ENCODE measurements at regions not wholly inside any gene's neighbourhood (a gene's known extent, or its start where the extent isn't known, plus 50 kb on each side); places are given as distances from the start of the nearest gene placed in this dataset.

DNA sequence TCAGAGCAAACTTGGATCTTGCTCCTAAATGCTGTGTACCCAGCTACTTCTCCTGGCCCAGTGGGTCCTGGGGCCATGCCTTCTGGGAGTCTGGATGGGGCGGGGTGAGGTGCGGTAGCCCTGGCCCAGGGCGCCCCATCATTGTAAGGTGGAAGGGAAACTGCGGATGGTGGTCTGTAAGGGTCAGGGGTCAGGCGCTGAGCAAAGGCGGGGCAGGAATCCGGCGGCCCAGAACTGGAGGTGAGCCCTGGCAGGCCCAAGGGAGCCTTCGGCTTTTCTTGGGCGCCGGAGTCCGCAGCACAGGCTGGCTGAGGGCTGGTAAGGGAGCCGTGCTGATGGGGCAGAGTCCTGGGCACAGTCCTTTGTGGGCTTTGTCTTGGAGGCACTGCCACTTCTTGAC, 66.5 kb upstream of the CTBP2 start:
- no peaks in the 10 kb centered on the region for H3K36me3 Mint-ChIP-seq (ENCODE audit: low read depth, unreplicated experiment)
- H3K9me3 Mint-ChIP-seq (ENCODE audit: unreplicated experiment): no peaks in the 10 kb centered on the region
- H3K4me3 Mint-ChIP-seq (ENCODE audit: unreplicated experiment): no peak overlapping the region
- TF ChIP-seq, protein P1, sequence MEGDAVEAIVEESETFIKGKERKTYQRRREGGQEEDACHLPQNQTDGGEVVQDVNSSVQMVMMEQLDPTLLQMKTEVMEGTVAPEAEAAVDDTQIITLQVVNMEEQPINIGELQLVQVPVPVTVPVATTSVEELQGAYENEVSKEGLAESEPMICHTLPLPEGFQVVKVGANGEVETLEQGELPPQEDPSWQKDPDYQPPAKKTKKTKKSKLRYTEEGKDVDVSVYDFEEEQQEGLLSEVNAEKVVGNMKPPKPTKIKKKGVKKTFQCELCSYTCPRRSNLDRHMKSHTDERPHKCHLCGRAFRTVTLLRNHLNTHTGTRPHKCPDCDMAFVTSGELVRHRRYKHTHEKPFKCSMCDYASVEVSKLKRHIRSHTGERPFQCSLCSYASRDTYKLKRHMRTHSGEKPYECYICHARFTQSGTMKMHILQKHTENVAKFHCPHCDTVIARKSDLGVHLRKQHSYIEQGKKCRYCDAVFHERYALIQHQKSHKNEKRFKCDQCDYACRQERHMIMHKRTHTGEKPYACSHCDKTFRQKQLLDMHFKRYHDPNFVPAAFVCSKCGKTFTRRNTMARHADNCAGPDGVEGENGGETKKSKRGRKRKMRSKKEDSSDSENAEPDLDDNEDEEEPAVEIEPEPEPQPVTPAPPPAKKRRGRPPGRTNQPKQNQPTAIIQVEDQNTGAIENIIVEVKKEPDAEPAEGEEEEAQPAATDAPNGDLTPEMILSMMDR (IDR thresholded peaks at IDR 0.05; ENCODE audit: unreplicated experiment): no peak
- no peak overlapping the region for H3K27ac Mint-ChIP-seq (ENCODE audit: unreplicated experiment)
- H3K4me1 Mint-ChIP-seq (ENCODE audit: unreplicated experiment): peaks cover 3% of the 10 kb centered on the region
- peaks cover 11% of the 10 kb centered on the region for H3K27me3 Mint-ChIP-seq (ENCODE audit: unreplicated experiment)
- no peak for DNase-seq (ENCODE audit: low spot score)

DNA sequence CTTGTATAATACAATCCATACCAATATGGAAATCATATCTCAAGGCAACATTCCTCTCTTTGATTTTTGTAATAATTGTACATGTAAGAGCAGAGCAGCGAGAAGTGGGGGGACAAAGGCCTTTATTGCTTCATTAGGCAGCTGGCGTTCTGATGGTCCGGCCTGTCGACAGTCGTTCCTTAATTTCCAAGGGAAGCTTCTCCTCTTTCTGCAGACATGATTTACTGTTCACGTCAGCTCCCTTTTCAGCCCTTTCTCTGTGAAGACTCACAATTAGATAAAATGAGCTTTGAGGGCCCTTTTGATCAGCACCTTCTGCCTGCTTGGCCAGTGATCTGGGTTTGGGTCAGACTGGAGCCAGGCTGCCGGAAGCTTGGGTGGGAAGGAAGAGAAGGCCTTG, 65.6 kb upstream of the CTBP2 start:
- Mint-ChIP-seq H3K27me3 (ENCODE audit: unreplicated experiment) (peaks cover 12% of the 10 kb centered on the region), H3K36me3 (ENCODE audit: low read depth, unreplicated experiment) (no peaks in the 10 kb centered on the region), H3K4me3 (ENCODE audit: unreplicated experiment) (no peak overlapping the region), H3K4me1 (ENCODE audit: unreplicated experiment) (peaks cover 7% of the 10 kb centered on the region), H3K9me3 (ENCODE audit: unreplicated experiment) (no peaks in the 10 kb centered on the region), H3K27ac (ENCODE audit: unreplicated experiment) (no peak overlapping the region)
- no peak for DNase-seq (ENCODE audit: low spot score)
- TF ChIP-seq, protein P1 (IDR thresholded peaks at IDR 0.05; ENCODE audit: unreplicated experiment): no peak

DNA sequence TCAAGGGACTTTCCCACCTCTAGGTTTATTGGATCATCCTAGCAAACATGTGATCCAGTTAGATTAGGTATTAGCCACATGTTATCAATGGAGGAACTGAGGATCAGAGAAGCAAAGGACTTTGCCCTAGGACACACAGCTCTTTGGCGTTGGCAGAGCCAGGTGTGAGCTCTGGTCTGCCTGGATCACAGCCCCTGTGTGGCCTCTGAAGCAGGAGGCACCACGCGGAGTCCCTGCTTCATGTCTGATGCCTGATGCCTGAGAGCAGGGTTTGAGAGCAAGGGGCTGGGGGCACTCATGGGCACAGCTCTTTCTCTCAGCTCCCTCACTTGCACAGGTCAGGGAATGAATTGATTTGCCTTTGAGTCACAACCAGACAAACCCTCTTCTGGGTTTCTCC, 64.7 kb upstream of the CTBP2 start:
- Mint-ChIP-seq H3K4me1 (ENCODE audit: unreplicated experiment) (peaks cover 7% of the 10 kb centered on the region), H3K36me3 (ENCODE audit: low read depth, unreplicated experiment) (no peaks in the 10 kb centered on the region), H3K4me3 (ENCODE audit: unreplicated experiment) (no peak overlapping the region), H3K27ac (ENCODE audit: unreplicated experiment) (no peak overlapping the region), H3K27me3 (ENCODE audit: unreplicated experiment) (peaks cover 15% of the 10 kb centered on the region), H3K9me3 (ENCODE audit: unreplicated experiment) (no peaks in the 10 kb centered on the region)
- TF ChIP-seq, protein P1 (IDR thresholded peaks at IDR 0.05; ENCODE audit: unreplicated experiment): no peak
- no peak for DNase-seq (ENCODE audit: low spot score)

DNA sequence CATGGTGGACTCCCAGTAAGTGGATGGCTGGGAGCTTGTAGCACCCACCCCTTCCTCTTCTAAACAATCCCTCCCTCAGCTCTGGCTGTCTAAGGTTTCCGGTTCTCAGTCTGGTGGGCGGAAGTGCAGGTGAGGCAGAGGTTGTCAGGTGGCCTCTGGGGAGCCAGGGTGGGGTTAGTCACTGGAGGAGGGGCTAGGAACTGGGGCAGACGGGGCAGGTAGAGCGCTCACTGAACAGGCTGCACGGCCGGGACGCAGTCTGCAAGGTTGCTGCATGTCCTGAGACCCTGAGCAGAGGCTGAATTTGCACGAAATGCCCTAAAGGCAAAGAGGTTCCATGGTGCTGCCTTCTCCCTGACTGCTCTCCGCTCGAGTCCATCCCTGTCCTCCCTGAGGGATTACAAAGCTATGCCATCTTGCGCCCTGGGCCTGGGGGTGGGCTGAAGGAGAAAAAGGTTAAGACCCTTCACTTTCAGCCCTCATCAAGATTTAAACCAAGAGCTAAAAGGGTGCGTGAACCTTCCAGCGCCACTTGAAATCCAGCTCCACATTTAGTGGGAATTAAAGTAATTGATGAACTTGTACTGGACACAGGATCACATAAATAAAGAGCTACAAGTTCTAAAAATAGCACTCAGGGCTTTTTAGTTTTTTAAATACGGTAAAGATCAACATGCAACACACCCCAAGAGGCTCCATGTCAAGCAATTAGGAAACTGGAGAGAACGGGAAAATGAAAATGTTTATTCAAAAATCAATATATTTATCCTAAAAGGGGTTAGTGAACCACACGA, 62.3 kb upstream of the CTBP2 start:
- H3K4me1 Mint-ChIP-seq (ENCODE audit: unreplicated experiment): peaks cover 16% of the 10 kb centered on the region
- no peak overlapping the region for H3K27ac Mint-ChIP-seq (ENCODE audit: unreplicated experiment)
- TF ChIP-seq, protein P1 (IDR thresholded peaks at IDR 0.05; ENCODE audit: unreplicated experiment): no peak
- no peak overlapping the region for H3K4me3 Mint-ChIP-seq (ENCODE audit: unreplicated experiment)
- no peaks in the 10 kb centered on the region for H3K36me3 Mint-ChIP-seq (ENCODE audit: low read depth, unreplicated experiment)
- H3K9me3 Mint-ChIP-seq (ENCODE audit: unreplicated experiment): no peaks in the 10 kb centered on the region
- peaks cover 14% of the 10 kb centered on the region for H3K27me3 Mint-ChIP-seq (ENCODE audit: unreplicated experiment)
- no peak for DNase-seq (ENCODE audit: low spot score)

DNA sequence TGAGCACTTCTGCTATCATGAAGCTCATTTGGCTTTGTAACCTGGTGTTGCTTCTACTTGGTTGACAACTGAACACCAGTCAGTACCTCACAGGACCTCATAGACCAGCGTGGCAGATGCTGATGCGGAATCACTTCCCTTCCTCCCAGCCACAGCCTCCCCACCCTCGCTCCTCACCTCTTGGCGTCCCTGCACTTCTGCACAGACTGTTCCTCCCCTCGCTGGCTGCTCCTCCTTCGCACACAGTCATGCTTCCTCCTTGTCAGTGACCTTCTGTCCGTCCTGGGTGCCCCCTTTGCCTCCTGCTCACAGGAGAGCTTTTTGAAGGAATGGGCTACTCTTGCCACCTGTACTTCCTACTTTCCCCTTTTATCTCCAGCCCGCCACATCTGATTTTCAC, 61.4 kb upstream of the CTBP2 start:
- H3K9me3 Mint-ChIP-seq (ENCODE audit: unreplicated experiment): no peaks in the 10 kb centered on the region
- H3K36me3 Mint-ChIP-seq (ENCODE audit: low read depth, unreplicated experiment): no peaks in the 10 kb centered on the region

More for the DNA sequence above, 61.4 kb upstream of the CTBP2 start:
- TF ChIP-seq, protein P1 (IDR thresholded peaks at IDR 0.05; ENCODE audit: unreplicated experiment): no peak
- Mint-ChIP-seq H3K27me3 (ENCODE audit: unreplicated experiment) (peaks cover 13% of the 10 kb centered on the region), H3K27ac (ENCODE audit: unreplicated experiment) (no peak overlapping the region), H3K4me3 (ENCODE audit: unreplicated experiment) (no peak overlapping the region), H3K4me1 (ENCODE audit: unreplicated experiment) (peaks cover 16% of the 10 kb centered on the region)
- no peak for DNase-seq (ENCODE audit: low spot score)

Measured in endothelial cell (in vitro differentiated cells).